ENCODE measurements at regions not wholly inside any gene's neighbourhood (a gene's known extent, or its start where the extent isn't known, plus 50 kb on each side); places are given as distances from the start of the nearest gene placed in this dataset.

GRCh38 chr1:55699228-55699627 is 484.1 kb upstream of the USP24 start:
- TF ChIP-seq CREB1 (IDR thresholded peaks at IDR 0.05; ENCODE audit: low read depth) (no peak), CEBPB (IDR thresholded peaks at IDR 0.05) (no peak), YY1 (IDR thresholded peaks at IDR 0.05; ENCODE audit: low read depth) (no peak), TEAD4 (IDR thresholded peaks at IDR 0.05) (no peak), TAF1 (IDR thresholded peaks at IDR 0.05; ENCODE audit: low read depth) (no peak), EP300 (IDR thresholded peaks at IDR 0.05; ENCODE audit: borderline replicate concordance) (no peak), ZBTB7A (IDR thresholded peaks at IDR 0.05; ENCODE audit: low read depth) (no peak), RAD21 (IDR thresholded peaks at IDR 0.05; ENCODE audit: low read depth) (no peak)
- TF ChIP-seq, protein P1, sequence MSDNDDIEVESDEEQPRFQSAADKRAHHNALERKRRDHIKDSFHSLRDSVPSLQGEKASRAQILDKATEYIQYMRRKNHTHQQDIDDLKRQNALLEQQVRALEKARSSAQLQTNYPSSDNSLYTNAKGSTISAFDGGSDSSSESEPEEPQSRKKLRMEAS (IDR thresholded peaks at IDR 0.05): no peak
- TF ChIP-seq, protein P2, sequence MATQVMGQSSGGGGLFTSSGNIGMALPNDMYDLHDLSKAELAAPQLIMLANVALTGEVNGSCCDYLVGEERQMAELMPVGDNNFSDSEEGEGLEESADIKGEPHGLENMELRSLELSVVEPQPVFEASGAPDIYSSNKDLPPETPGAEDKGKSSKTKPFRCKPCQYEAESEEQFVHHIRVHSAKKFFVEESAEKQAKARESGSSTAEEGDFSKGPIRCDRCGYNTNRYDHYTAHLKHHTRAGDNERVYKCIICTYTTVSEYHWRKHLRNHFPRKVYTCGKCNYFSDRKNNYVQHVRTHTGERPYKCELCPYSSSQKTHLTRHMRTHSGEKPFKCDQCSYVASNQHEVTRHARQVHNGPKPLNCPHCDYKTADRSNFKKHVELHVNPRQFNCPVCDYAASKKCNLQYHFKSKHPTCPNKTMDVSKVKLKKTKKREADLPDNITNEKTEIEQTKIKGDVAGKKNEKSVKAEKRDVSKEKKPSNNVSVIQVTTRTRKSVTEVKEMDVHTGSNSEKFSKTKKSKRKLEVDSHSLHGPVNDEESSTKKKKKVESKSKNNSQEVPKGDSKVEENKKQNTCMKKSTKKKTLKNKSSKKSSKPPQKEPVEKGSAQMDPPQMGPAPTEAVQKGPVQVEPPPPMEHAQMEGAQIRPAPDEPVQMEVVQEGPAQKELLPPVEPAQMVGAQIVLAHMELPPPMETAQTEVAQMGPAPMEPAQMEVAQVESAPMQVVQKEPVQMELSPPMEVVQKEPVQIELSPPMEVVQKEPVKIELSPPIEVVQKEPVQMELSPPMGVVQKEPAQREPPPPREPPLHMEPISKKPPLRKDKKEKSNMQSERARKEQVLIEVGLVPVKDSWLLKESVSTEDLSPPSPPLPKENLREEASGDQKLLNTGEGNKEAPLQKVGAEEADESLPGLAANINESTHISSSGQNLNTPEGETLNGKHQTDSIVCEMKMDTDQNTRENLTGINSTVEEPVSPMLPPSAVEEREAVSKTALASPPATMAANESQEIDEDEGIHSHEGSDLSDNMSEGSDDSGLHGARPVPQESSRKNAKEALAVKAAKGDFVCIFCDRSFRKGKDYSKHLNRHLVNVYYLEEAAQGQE (IDR thresholded peaks at IDR 0.05; ENCODE audit: low read depth): no peak
